ENCODE measurements at regions not wholly inside any gene's neighbourhood (a gene's known extent, or its start where the extent isn't known, plus 50 kb on each side); places are given as distances from the start of the nearest gene placed in this dataset.
"Not testable (repeated sequence)": the region's sequence is repeated elsewhere in the genome, so short reads cannot be mapped to it uniquely, and the experiment has no call there.

- no peak overlapping the region for H3K18ac ChIP-seq (ENCODE audit: low read length)
- H3K27me3 ChIP-seq (ENCODE audit: control insufficient read depth in 3 of 3, insufficient read depth in 3 of 3, low read depth in 1 of 3, low read length in 3 of 3), result no peaks in the 10 kb centered on the region
- no peak overlapping the region for H3K27ac ChIP-seq (replicated peaks; ENCODE audit: low read length)
- no peak overlapping the region for H2BK15ac ChIP-seq (ENCODE audit: low read length)
- no peak overlapping the region for H2AK5ac ChIP-seq (ENCODE audit: low read depth, low read length)
- no peak overlapping the region for H2BK12ac ChIP-seq (ENCODE audit: low read length)
- no peak overlapping the region for H3K4me3 ChIP-seq (ENCODE audit: low read length in 2 of 2)
- no peaks in the 10 kb centered on the region for H3K36me3 ChIP-seq (replicated peaks in 1 of 2; ENCODE audit: control insufficient read depth in 2 of 2, insufficient read depth in 2 of 2, low read length in 2 of 2)
- no peak overlapping the region for H3K4ac ChIP-seq (ENCODE audit: low read length)
- H3K9ac ChIP-seq (ENCODE audit: low read depth, low read length, poor library complexity), result no peak overlapping the region
- H4K8ac ChIP-seq (ENCODE audit: low read depth, low read length), result no peak overlapping the region
- no peak overlapping the region for H2AFZ ChIP-seq (ENCODE audit: low read length)
- no CpG with 5 or more reads among the region's 4 CpGs for WGBS, 2 donors (ENCODE audit: extremely low coverage in 2 of 2, insufficient read length in 2 of 2, insufficient replicate concordance in 1 of 2)
- H3K4me1 ChIP-seq (ENCODE audit: control insufficient read depth in 2 of 2, insufficient read depth in 1 of 2, low read depth in 1 of 2, low read length in 2 of 2), result no peaks in the 10 kb centered on the region
- H3K23ac ChIP-seq (ENCODE audit: low read depth, low read length, poor library complexity), result no peak overlapping the region
- no peak overlapping the region for H3K14ac ChIP-seq (ENCODE audit: low read length)
- no peak overlapping the region for H3K4me2 ChIP-seq (ENCODE audit: insufficient read depth, low read length, poor library complexity, severe bottlenecking)
- no peak overlapping the region for H2BK5ac ChIP-seq (ENCODE audit: low read length)
- no peak for DNase-seq (ENCODE audit: low spot score)
- H3K79me1 ChIP-seq (ENCODE audit: low read depth, low read length), result no peaks in the 10 kb centered on the region
- H2BK120ac ChIP-seq (ENCODE audit: low read depth, low read length), result no peak overlapping the region
- no peak overlapping the region for H4K91ac ChIP-seq (ENCODE audit: low read depth, low read length, poor library complexity)
- H3K9me3 ChIP-seq (replicated peaks in 1 of 2; ENCODE audit: control insufficient read depth in 2 of 2, insufficient read depth in 1 of 2, low read depth in 1 of 2, low read length in 2 of 2), result peaks cover 0 to 1% of the 10 kb centered on the region in 2 donors
Observed at GRCh38 chr13:30061217-30061616, 210.8 kb upstream of the UBL3 start.

- Histone ChIP-seq H3K18ac (ENCODE audit: low read length) (no peak overlapping the region), H3K23ac (ENCODE audit: low read depth, low read length, poor library complexity) (no peak overlapping the region), H2AFZ (ENCODE audit: low read length) (no peak overlapping the region), H3K4me2 (ENCODE audit: insufficient read depth, low read length, poor library complexity, severe bottlenecking) (no peak overlapping the region), H3K27ac (replicated peaks; ENCODE audit: low read length) (no peak overlapping the region), H4K8ac (ENCODE audit: low read depth, low read length) (no peak overlapping the region), H4K91ac (ENCODE audit: low read depth, low read length, poor library complexity) (no peak overlapping the region), H2BK15ac (ENCODE audit: low read length) (no peak overlapping the region), H3K36me3 (replicated peaks in 1 of 2; ENCODE audit: control insufficient read depth in 2 of 2, insufficient read depth in 2 of 2, low read length in 2 of 2) (no peaks in the 10 kb centered on the region), H3K14ac (ENCODE audit: low read length) (no peak overlapping the region), H3K4ac (ENCODE audit: low read length) (no peak overlapping the region), H2AK5ac (ENCODE audit: low read depth, low read length) (no peak overlapping the region), H3K79me1 (ENCODE audit: low read depth, low read length) (no peaks in the 10 kb centered on the region), H2BK120ac (ENCODE audit: low read depth, low read length) (no peak overlapping the region), H3K9ac (ENCODE audit: low read depth, low read length, poor library complexity) (no peak overlapping the region), H3K9me3 (replicated peaks in 1 of 2; ENCODE audit: control insufficient read depth in 2 of 2, insufficient read depth in 1 of 2, low read depth in 1 of 2, low read length in 2 of 2) (peaks cover 0 to 1% of the 10 kb centered on the region in 2 donors), H3K4me1 (ENCODE audit: control insufficient read depth in 2 of 2, insufficient read depth in 1 of 2, low read depth in 1 of 2, low read length in 2 of 2) (no peaks in the 10 kb centered on the region), H2BK12ac (ENCODE audit: low read length) (no peak overlapping the region), H3K27me3 (ENCODE audit: control insufficient read depth in 3 of 3, insufficient read depth in 3 of 3, low read depth in 1 of 3, low read length in 3 of 3) (no peaks in the 10 kb centered on the region), H3K4me3 (ENCODE audit: low read length in 2 of 2) (no peak overlapping the region), H2BK5ac (ENCODE audit: low read length) (no peak overlapping the region)
- DNase-seq (ENCODE audit: low spot score), result no peak
- no CpG with 5 or more reads among the region's 3 CpGs for WGBS, 2 donors (ENCODE audit: extremely low coverage in 2 of 2, insufficient read length in 2 of 2, insufficient replicate concordance in 1 of 2)
Observed at GRCh38 chr13:30058429-30058828, 208.0 kb upstream of the UBL3 start.

- not testable (repeated sequence) for DNase-seq (ENCODE audit: low spot score); H3K9ac ChIP-seq (ENCODE audit: low read depth, low read length, poor library complexity); H3K9me3 ChIP-seq (replicated peaks in 1 of 2; ENCODE audit: control insufficient read depth in 2 of 2, insufficient read depth in 1 of 2, low read depth in 1 of 2, low read length in 2 of 2); H3K79me1 ChIP-seq (ENCODE audit: low read depth, low read length); H3K4ac ChIP-seq (ENCODE audit: low read length); H2BK5ac ChIP-seq (ENCODE audit: low read length); H2BK12ac ChIP-seq (ENCODE audit: low read length); H3K14ac ChIP-seq (ENCODE audit: low read length); H3K27me3 ChIP-seq (ENCODE audit: control insufficient read depth in 3 of 3, insufficient read depth in 3 of 3, low read depth in 1 of 3, low read length in 3 of 3); H4K8ac ChIP-seq (ENCODE audit: low read depth, low read length); H3K4me3 ChIP-seq (ENCODE audit: low read length in 2 of 2); H3K23ac ChIP-seq (ENCODE audit: low read depth, low read length, poor library complexity); H3K4me2 ChIP-seq (ENCODE audit: insufficient read depth, low read length, poor library complexity, severe bottlenecking); H2AK5ac ChIP-seq (ENCODE audit: low read depth, low read length); H3K18ac ChIP-seq (ENCODE audit: low read length); H3K27ac ChIP-seq (replicated peaks; ENCODE audit: low read length); H3K4me1 ChIP-seq (ENCODE audit: control insufficient read depth in 2 of 2, insufficient read depth in 1 of 2, low read depth in 1 of 2, low read length in 2 of 2); H4K91ac ChIP-seq (ENCODE audit: low read depth, low read length, poor library complexity); H3K36me3 ChIP-seq (replicated peaks in 1 of 2; ENCODE audit: control insufficient read depth in 2 of 2, insufficient read depth in 2 of 2, low read length in 2 of 2); H2AFZ ChIP-seq (ENCODE audit: low read length); H2BK15ac ChIP-seq (ENCODE audit: low read length); H2BK120ac ChIP-seq (ENCODE audit: low read depth, low read length)
- WGBS, 2 donors (ENCODE audit: extremely low coverage in 2 of 2, insufficient read length in 2 of 2, insufficient replicate concordance in 1 of 2), result no CpG with 5 or more reads among the region's 5 CpGs
Observed at GRCh38 chr13:30054546-30054945, 204.1 kb upstream of the UBL3 start.

- H3K79me1 ChIP-seq (ENCODE audit: low read depth, low read length), result no peaks in the 10 kb centered on the region
- no peak overlapping the region for H3K9ac ChIP-seq (ENCODE audit: low read depth, low read length, poor library complexity)
- H4K8ac ChIP-seq (ENCODE audit: low read depth, low read length), result no peak overlapping the region
- DNase-seq (ENCODE audit: low spot score), result no peak
- no peak overlapping the region for H4K91ac ChIP-seq (ENCODE audit: low read depth, low read length, poor library complexity)
- whole genome bisulfite sequencing, 2 donors (ENCODE audit: extremely low coverage in 2 of 2, insufficient read length in 2 of 2, insufficient replicate concordance in 1 of 2), result no CpG with 5 or more reads among the region's 4 CpGs
- peaks cover 0 to 1% of the 10 kb centered on the region in 2 donors for H3K9me3 ChIP-seq (replicated peaks in 1 of 2; ENCODE audit: control insufficient read depth in 2 of 2, insufficient read depth in 1 of 2, low read depth in 1 of 2, low read length in 2 of 2)
- no peak overlapping the region for H3K4me3 ChIP-seq (ENCODE audit: low read length in 2 of 2)
- peaks cover 0 to 4% of the 10 kb centered on the region in 2 donors for H3K4me1 ChIP-seq (ENCODE audit: control insufficient read depth in 2 of 2, insufficient read depth in 1 of 2, low read depth in 1 of 2, low read length in 2 of 2)
- H3K14ac ChIP-seq (ENCODE audit: low read length), result no peak overlapping the region
- H3K4me2 ChIP-seq (ENCODE audit: insufficient read depth, low read length, poor library complexity, severe bottlenecking), result no peak overlapping the region
- no peak overlapping the region for H2BK120ac ChIP-seq (ENCODE audit: low read depth, low read length)
- H3K4ac ChIP-seq (ENCODE audit: low read length), result no peak overlapping the region
- no peak overlapping the region for H3K18ac ChIP-seq (ENCODE audit: low read length)
- H2BK15ac ChIP-seq (ENCODE audit: low read length), result no peak overlapping the region
- no peak overlapping the region for H2AK5ac ChIP-seq (ENCODE audit: low read depth, low read length)
- H3K36me3 ChIP-seq (replicated peaks in 1 of 2; ENCODE audit: control insufficient read depth in 2 of 2, insufficient read depth in 2 of 2, low read length in 2 of 2), result no peaks in the 10 kb centered on the region
- no peak overlapping the region for H2BK5ac ChIP-seq (ENCODE audit: low read length)
- H3K27ac ChIP-seq (replicated peaks; ENCODE audit: low read length), result no peak overlapping the region
- peak overlapping the region; percentile 15 for H2AFZ ChIP-seq (ENCODE audit: low read length)
- no peaks in the 10 kb centered on the region for H3K27me3 ChIP-seq (ENCODE audit: control insufficient read depth in 3 of 3, insufficient read depth in 3 of 3, low read depth in 1 of 3, low read length in 3 of 3)
- no peak overlapping the region for H2BK12ac ChIP-seq (ENCODE audit: low read length)
- no peak overlapping the region for H3K23ac ChIP-seq (ENCODE audit: low read depth, low read length, poor library complexity)
Observed at GRCh38 chr13:30053939-30054338, 203.5 kb upstream of the UBL3 start.
